ENCODE measurements at regions not wholly inside any gene's neighbourhood (a gene's known extent, or its start where the extent isn't known, plus 50 kb on each side); places are given as distances from the start of the nearest gene placed in this dataset.

DNA sequence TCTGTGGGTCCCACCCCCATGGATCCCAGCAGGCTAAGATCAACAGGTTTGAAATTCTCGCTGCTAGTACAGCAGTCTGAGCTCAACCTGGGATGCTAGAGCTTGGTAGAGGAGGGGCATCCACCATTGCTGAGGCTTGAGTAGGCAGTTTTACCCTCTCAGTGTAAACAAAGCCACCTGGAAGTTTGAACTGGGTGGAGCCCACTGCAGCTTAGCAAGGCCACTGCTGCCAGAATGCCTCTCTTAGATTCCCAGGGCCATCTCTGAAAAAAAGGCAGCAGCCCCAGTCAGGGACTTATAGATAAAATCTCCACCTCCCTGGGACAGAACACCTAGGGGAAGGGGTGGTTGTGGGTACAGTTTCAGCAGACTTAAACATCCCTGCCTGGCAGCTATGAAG lies 190.0 kb upstream of the CACNA2D1 start:
- no peak for TF ChIP-seq TP53 (CRISPR knock-in tag; IDR thresholded peaks at IDR 0.05)
- TF ChIP-seq, protein P1, sequence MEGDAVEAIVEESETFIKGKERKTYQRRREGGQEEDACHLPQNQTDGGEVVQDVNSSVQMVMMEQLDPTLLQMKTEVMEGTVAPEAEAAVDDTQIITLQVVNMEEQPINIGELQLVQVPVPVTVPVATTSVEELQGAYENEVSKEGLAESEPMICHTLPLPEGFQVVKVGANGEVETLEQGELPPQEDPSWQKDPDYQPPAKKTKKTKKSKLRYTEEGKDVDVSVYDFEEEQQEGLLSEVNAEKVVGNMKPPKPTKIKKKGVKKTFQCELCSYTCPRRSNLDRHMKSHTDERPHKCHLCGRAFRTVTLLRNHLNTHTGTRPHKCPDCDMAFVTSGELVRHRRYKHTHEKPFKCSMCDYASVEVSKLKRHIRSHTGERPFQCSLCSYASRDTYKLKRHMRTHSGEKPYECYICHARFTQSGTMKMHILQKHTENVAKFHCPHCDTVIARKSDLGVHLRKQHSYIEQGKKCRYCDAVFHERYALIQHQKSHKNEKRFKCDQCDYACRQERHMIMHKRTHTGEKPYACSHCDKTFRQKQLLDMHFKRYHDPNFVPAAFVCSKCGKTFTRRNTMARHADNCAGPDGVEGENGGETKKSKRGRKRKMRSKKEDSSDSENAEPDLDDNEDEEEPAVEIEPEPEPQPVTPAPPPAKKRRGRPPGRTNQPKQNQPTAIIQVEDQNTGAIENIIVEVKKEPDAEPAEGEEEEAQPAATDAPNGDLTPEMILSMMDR (IDR thresholded peaks at IDR 0.05): no peak
- no peak for TF ChIP-seq GABPB1 (CRISPR knock-in tag; IDR thresholded peaks at IDR 0.05)
- TF ChIP-seq CREB1 (CRISPR knock-in tag; IDR thresholded peaks at IDR 0.05): no peak
- TF ChIP-seq ZNF263 (CRISPR knock-in tag; IDR thresholded peaks at IDR 0.05; ENCODE audit: low read depth): no peak
